WTC11 (cell line): ENCODE measurements at regions not wholly inside any gene's neighbourhood (a gene's known extent, or its start where the extent isn't known, plus 50 kb on each side); places are given as distances from the start of the nearest gene placed in this dataset.

Source experiments
- ATF3 ChIP-seq: sonication (generic); formaldehyde crosslinking; conservative IDR thresholded peaks from 2 replicates; pipeline ENCODE4 v1.8.1; 2022; ENCODE audit warnings: mild to moderate bottlenecking, missing genetic modification reagents
- CREM ChIP-seq: sonication (generic); formaldehyde crosslinking; IDR thresholded peaks from 2 replicates; pipeline ENCODE4 v1.8.1; 2022; ENCODE audit warnings: mild to moderate bottlenecking, missing genetic modification reagents, moderate library complexity
- CTCF ChIP-seq: fragments of 200-600 bp; IDR thresholded peaks from 2 replicates; pipeline ENCODE4 v1.8.0; 2022; ENCODE audit warnings: antibody characterized with exemption
- E2F4 ChIP-seq: sonication (generic); formaldehyde crosslinking; IDR thresholded peaks from 2 replicates; pipeline ENCODE4 v1.8.1; 2022; ENCODE audit warnings: low read depth, mild to moderate bottlenecking, moderate library complexity, missing genetic modification reagents, borderline replicate concordance
- E2F5 ChIP-seq: sonication (generic); formaldehyde crosslinking; IDR thresholded peaks from 2 replicates; pipeline ENCODE4 v1.8.1; 2022; ENCODE audit warnings: mild to moderate bottlenecking, moderate library complexity, missing genetic modification reagents
- FOXK1 ChIP-seq: sonication (generic); formaldehyde crosslinking; IDR thresholded peaks from 2 replicates; pipeline ENCODE4 v1.8.0; 2022; ENCODE audit warnings: mild to moderate bottlenecking, moderate library complexity, missing genetic modification reagents
- NFATC4 ChIP-seq: fragments of 250-450 bp; sonication (Bioruptor Pico); IDR thresholded peaks from 2 replicates; pipeline ENCODE4 v1.9.0; 2021; ENCODE audit warnings: mild to moderate bottlenecking
- NR3C1 ChIP-seq: sonication (generic); formaldehyde crosslinking; conservative IDR thresholded peaks from 2 replicates; pipeline ENCODE4 v1.8.1; 2023; ENCODE audit warnings: low read depth, mild to moderate bottlenecking, missing genetic modification reagents
- PRRX2 ChIP-seq: fragments of 250-450 bp; sonication (Bioruptor Pico); IDR thresholded peaks from 2 replicates; pipeline ENCODE4 v1.8.0; 2021; ENCODE audit warnings: mild to moderate bottlenecking
- RELA ChIP-seq: sonication (generic); formaldehyde crosslinking; IDR thresholded peaks from 2 replicates; pipeline ENCODE4 v1.8.1; 2022; ENCODE audit warnings: missing genetic modification reagents, mild to moderate bottlenecking, borderline replicate concordance
- USF1 ChIP-seq: sonication (generic); formaldehyde crosslinking; IDR thresholded peaks from 2 replicates; pipeline ENCODE4 v1.8.0; 2022; ENCODE audit warnings: mild to moderate bottlenecking, missing genetic modification reagents
- ZNF138 ChIP-seq: sonication (generic); formaldehyde crosslinking; conservative IDR thresholded peaks from 2 replicates; pipeline ENCODE4 v1.8.1; 2022; ENCODE audit warnings: mild to moderate bottlenecking, moderate library complexity, missing genetic modification reagents

- TF ChIP-seq CTCF (no peak), E2F4 (CRISPR knock-in tag) (no peak), NR3C1 (CRISPR knock-in tag) (no peak), CREM (CRISPR knock-in tag) (no peak), FOXK1 (CRISPR knock-in tag) (no peak), E2F5 (CRISPR knock-in tag) (no peak), USF1 (no peak), ZNF138 (no peak), PRRX2 (CRISPR knock-in tag) (no peak), RELA (CRISPR knock-in tag) (no peak), ATF3 (CRISPR knock-in tag) (no peak), NFATC4 (no peak)
These were observed 275.9 kb downstream of the GLUD2 start for GRCh38 chrX:121323337-121323736.
